ENCODE measurements at regions not wholly inside any gene's neighbourhood (a gene's known extent, or its start where the extent isn't known, plus 50 kb on each side); places are given as distances from the start of the nearest gene placed in this dataset.
A peak's percentile ranks its signal among the peaks of the same experiment; 100 is the strongest.
"Not testable (repeated sequence)": the region's sequence is repeated elsewhere in the genome, so short reads cannot be mapped to it uniquely, and the experiment has no call there.

- DNase-seq (ENCODE audit: low spot score), result no peak
Observed at GRCh38 chr2:150212722-150213171, 274.7 kb downstream of the RND3 start.

GRCh38 chr2:150211164-150211631 is 276.3 kb downstream of the RND3 start:
- DNase-seq (ENCODE audit: low spot score), result no peak

- DNase-seq (ENCODE audit: low spot score), result no peak
Observed at GRCh38 chr2:150209746-150210145, 277.7 kb downstream of the RND3 start.

GRCh38 chr2:150208689-150209088 is 278.8 kb downstream of the RND3 start:
- no peak for DNase-seq (ENCODE audit: low spot score)

- no peak for DNase-seq (ENCODE audit: low spot score)
Observed at GRCh38 chr2:150207979-150208378, 279.5 kb downstream of the RND3 start.

GRCh38 chr2:150204451-150204850 is 283.0 kb downstream of the RND3 start:
- no peak for DNase-seq (ENCODE audit: low spot score)

- DNase-seq (ENCODE audit: low spot score), result not testable (repeated sequence)
Observed at GRCh38 chr2:150194816-150195215, 292.7 kb downstream of the RND3 start.

- DNase-seq (ENCODE audit: low spot score), result no peak
Observed at GRCh38 chr2:150192701-150193100, 294.8 kb downstream of the RND3 start.

GRCh38 chr2:150191349-150191748 is 296.1 kb downstream of the RND3 start:
- no peak for DNase-seq (ENCODE audit: low spot score)

- DNase-seq (ENCODE audit: low spot score), result no peak
Observed at GRCh38 chr2:150190546-150190945, 296.9 kb downstream of the RND3 start.

- no peak for DNase-seq (ENCODE audit: low spot score)
Observed at GRCh38 chr2:150188800-150189199, 298.7 kb downstream of the RND3 start.

GRCh38 chr2:150188177-150188576 is 299.3 kb downstream of the RND3 start:
- DNase-seq (ENCODE audit: low spot score), result no peak

- DNase-seq (ENCODE audit: low spot score), result no peak
Observed at GRCh38 chr2:150182566-150183235, 304.8 kb downstream of the RND3 start.

GRCh38 chr2:150178591-150178990 is 308.9 kb downstream of the RND3 start:
- DNase-seq (ENCODE audit: low spot score), result no peak

- DNase-seq (ENCODE audit: low spot score), result no peak
Observed at GRCh38 chr2:150174971-150175421, 312.5 kb downstream of the RND3 start.

GRCh38 chr2:150174056-150174805 is 313.2 kb downstream of the RND3 start:
- DNase-seq (ENCODE audit: low spot score), result no peak

- DNase-seq (ENCODE audit: low spot score), result no peak
Observed at GRCh38 chr2:150171065-150171548, 316.4 kb downstream of the RND3 start.

- DNase-seq (ENCODE audit: low spot score), result no peak
Observed at GRCh38 chr2:150169237-150169629, 318.2 kb downstream of the RND3 start.

GRCh38 chr2:150168595-150169236 is 318.8 kb downstream of the RND3 start:
- DNase-seq (ENCODE audit: low spot score), result no peak

GRCh38 chr2:150167711-150168110 is 319.8 kb downstream of the RND3 start:
- no peak for DNase-seq (ENCODE audit: low spot score)

GRCh38 chr2:150166313-150167051 is 321.0 kb downstream of the RND3 start:
- DNase-seq (ENCODE audit: low spot score), result peak; percentile 31

GRCh38 chr2:150165988-150166312 is 321.5 kb downstream of the RND3 start:
- DNase-seq (ENCODE audit: low spot score), result no peak
